K562 (cell line): ENCODE measurements at regions not wholly inside any gene's neighbourhood (a gene's known extent, or its start where the extent isn't known, plus 50 kb on each side); places are given as distances from the start of the nearest gene placed in this dataset.

ENCODE experiments used
- ATAC-seq: fragments of 200-7000 bp; cut with Tn5 transposase; 3 replicates; pipeline ENCODE4 v1.9.1; 2020; ENCODE audit warnings: moderate library complexity
- BruUV-seq: library from RNA; stranded (reverse); fragments of 400-500 nt; replicated peaks from 2 replicates; lab custom pipeline; 2021; lab: Mats Ljungman, UMichigan
- CTCF ChIA-PET: fragments of 300-600 bp; formaldehyde crosslinking; extraction: SDS; loops from one replicate; lab custom pipeline; 2021; ENCODE audit warnings: low intra/inter-chr PET ratio; lab: Yijun Ruan, JAX
- POLR2A ChIA-PET: fragments of 300-600, 350-650 bp; sonication (Branson Sonifier 250); formaldehyde crosslinking; extraction: SDS; loops from one replicate; lab custom pipeline; 2021; ENCODE audit warnings: antibody characterized with exemption, inconsistent platforms; lab: Yijun Ruan, JAX
- DNase-seq, 4 experiments: peaks; one replicate each; pipeline versions ENCODE4 v3.0.0 to v3.0.0-alpha.2; 2011 to 2018; ENCODE audit warnings: low spot score in 3 of 4, mixed read lengths in 3 of 4; ENCODE audit errors: extremely low read depth in 1 of 4
- FAIRE-seq: peaks from 2 replicates; lab custom pipeline; 2011; peaks lifted over from hg19 to GRCh38; lab: Jason Lieb, UNC
- H2AFZ ChIP-seq: 2 replicates; pipeline ENCODE4 v1.6.0; 2011; ENCODE audit warnings: low read depth, low read length, control low read depth, inconsistent platforms
- H3K27ac ChIP-seq: fragments of 200-600 bp; 3 replicates; pipeline ENCODE4 v1.8.0; 2011; ENCODE audit warnings: low read depth, mild to moderate bottlenecking, control low read depth, inconsistent platforms, low read length, moderate library complexity, mixed read lengths; ENCODE audit errors: extremely low read depth
- H3K27me3 ChIP-seq, 2 experiments: fragments of 300-600 bp in 1 of 2; 2 replicates in 1 of 2; 3 replicates in 1 of 2; pipeline versions ENCODE4 v1.6.0 to v1.8.0; 2011; ENCODE audit warnings: inconsistent platforms in 2 of 2, low read length in 2 of 2, mild to moderate bottlenecking in 1 of 2, mixed read lengths in 1 of 2, moderate library complexity in 1 of 2; ENCODE audit not compliant: control insufficient read depth in 2 of 2, insufficient read depth in 2 of 2
- H3K36me3 ChIP-seq: fragments of 300-600 bp; 3 replicates; pipeline ENCODE4 v1.8.0; 2011; ENCODE audit warnings: mild to moderate bottlenecking, low read length, inconsistent platforms; ENCODE audit not compliant: control insufficient read depth, insufficient read depth
- H3K4me1 ChIP-seq, 2 experiments: fragments of 200-600 bp in 1 of 2; replicated peaks in 1 of 2; 2 replicates in 1 of 2; 3 replicates in 1 of 2; pipeline versions ENCODE4 v1.5.1 to v1.8.0; 2011; ENCODE audit warnings: inconsistent platforms in 2 of 2, low read length in 2 of 2, mild to moderate bottlenecking in 1 of 2, mixed read lengths in 1 of 2, moderate library complexity in 1 of 2; ENCODE audit not compliant: control insufficient read depth in 2 of 2, insufficient read depth in 2 of 2
- H3K4me2 ChIP-seq: 2 replicates; pipeline ENCODE4 v1.6.1; 2011; ENCODE audit warnings: low read length, control low read depth, inconsistent platforms, mixed read lengths; ENCODE audit not compliant: insufficient read depth
- H3K4me3 ChIP-seq: fragments of 200-600 bp; sonication (generic), shearing (Covaris generic); 2 replicates; pipeline ENCODE4 v1.5.1; 2016; ENCODE audit warnings: control low read depth, inconsistent platforms
- H3K79me2 ChIP-seq: fragments of 200-600 bp; 3 replicates; pipeline ENCODE4 v1.8.0; 2011; ENCODE audit warnings: low read length, inconsistent platforms; ENCODE audit not compliant: control insufficient read depth, insufficient read depth
- H3K9ac ChIP-seq, 2 experiments: 2 replicates each; pipeline versions ENCODE4 v1.6.0 to v1.6.1; 2011; ENCODE audit warnings: low read depth in 2 of 2, low read length in 2 of 2, control low read depth in 1 of 2, inconsistent platforms in 1 of 2, mild to moderate bottlenecking in 1 of 2, mixed read lengths in 1 of 2; ENCODE audit not compliant: insufficient read depth in 1 of 2
- H3K9me1 ChIP-seq: one replicate; pipeline ENCODE4 v1.6.0; 2011; ENCODE audit warnings: inconsistent platforms, mild to moderate bottlenecking, low read length, moderate library complexity; ENCODE audit not compliant: control insufficient read depth, insufficient read depth
- H3K9me3 ChIP-seq: replicated peaks from 2 replicates; pipeline ENCODE4 v1.5.1; 2011; ENCODE audit warnings: low read depth, low read length, inconsistent platforms; ENCODE audit not compliant: control insufficient read depth, insufficient read depth
- H4K20me1 ChIP-seq: replicated peaks from 2 replicates; pipeline ENCODE4 v1.6.1; 2011; ENCODE audit warnings: low read length, inconsistent platforms, mixed read lengths; ENCODE audit not compliant: control insufficient read depth, insufficient read depth
- BMI1 ChIP-seq: fragments of 150-350 bp; IDR thresholded peaks from 2 replicates; pipeline ENCODE4 v1.6.1; 2014; ENCODE audit warnings: low read length
- CBFA2T2 ChIP-seq: fragments of 450-650 bp; conservative IDR thresholded peaks from 2 replicates; pipeline ENCODE4 v1.6.1; 2017; ENCODE audit warnings: mild to moderate bottlenecking
- FOXK2 ChIP-seq, 2 experiments: fragments of 450-650 bp; IDR thresholded peaks in 1 of 2; conservative IDR thresholded peaks in 1 of 2; 2 replicates each; pipeline ENCODE4 v1.6.1; 2016; ENCODE audit warnings: low read depth in 2 of 2, mild to moderate bottlenecking in 1 of 2
- HDAC1 ChIP-seq, 2 experiments: fragments of 450-650 bp; IDR thresholded peaks; 2 replicates each; pipeline ENCODE4 v1.6.1; 2016 to 2017; ENCODE audit warnings: inconsistent platforms in 1 of 2, mild to moderate bottlenecking in 1 of 2, moderate library complexity in 1 of 2
- MCM7 ChIP-seq, 2 experiments: fragments of 450-650 bp; IDR thresholded peaks; 2 replicates each; pipeline ENCODE4 v1.6.1; 2016 to 2018
- MECOM ChIP-seq: fragments of 250-450 bp; sonication (Bioruptor Pico); IDR thresholded peaks from 2 replicates; pipeline ENCODE4 v1.8.0; 2022; ENCODE audit warnings: inconsistent platforms
- MEF2A ChIP-seq: IDR thresholded peaks from 2 replicates; pipeline ENCODE4 v1.6.1; 2011; ENCODE audit warnings: low read depth, mild to moderate bottlenecking, low read length, moderate library complexity; ENCODE audit not compliant: control insufficient read depth
- NBN ChIP-seq: fragments of 450-650 bp; IDR thresholded peaks from 2 replicates; pipeline ENCODE4 v1.6.1; 2016; ENCODE audit warnings: low read depth, mild to moderate bottlenecking
- POLR2AphosphoS2 ChIP-seq: IDR thresholded peaks from 2 replicates; pipeline ENCODE4 v1.6.1; 2012; ENCODE audit warnings: low read length, improper control_type of control experiment
- PTBP1 ChIP-seq: fragments of 200-400 bp; formaldehyde crosslinking; IDR thresholded peaks from 2 replicates; pipeline ENCODE4 v1.6.1; 2017; ENCODE audit warnings: low read depth, low read length
- SMAD4 ChIP-seq: fragments of 250-450 bp; sonication (Bioruptor Pico); conservative IDR thresholded peaks from 2 replicates; pipeline ENCODE4 v1.8.0; 2021; ENCODE audit warnings: inconsistent platforms, mild to moderate bottlenecking, moderate library complexity
- SP2 ChIP-seq: IDR thresholded peaks from 2 replicates; pipeline ENCODE4 v1.6.1; 2011; ENCODE audit warnings: mild to moderate bottlenecking, low read depth, low read length, moderate library complexity; ENCODE audit not compliant: poor library complexity, severe bottlenecking; ENCODE audit errors: extremely low read depth
- SRSF1 ChIP-seq: fragments of 200-400 bp; formaldehyde crosslinking; IDR thresholded peaks from 2 replicates; pipeline ENCODE4 v1.6.1; 2017; ENCODE audit warnings: mild to moderate bottlenecking, low read depth, low read length, moderate library complexity
- STAT5A ChIP-seq: IDR thresholded peaks from 2 replicates; pipeline ENCODE4 v1.6.1; 2012; ENCODE audit warnings: low read length, inconsistent platforms, borderline replicate concordance
- whole genome bisulfite sequencing: fragments of 100-300 bp; shearing (Covaris generic); methylation state at CpG from one replicate; pipeline ENCODE4 v1.1.6; 2016; ENCODE audit warnings: low coverage, mixed read lengths; ENCODE audit not compliant: insufficient coverage; ENCODE audit errors: missing lambda C conversion rate; 5-methylcytosine and 5-hydroxymethylcytosine counted together
- in situ Hi-C: fragments of 300-500 bp; cut with MboI; formaldehyde crosslinking; loops from 4 replicates; pipeline ENCODE4 v1.15.0; 2018; ENCODE audit warnings: inconsistent platforms, mixed read lengths
- intact Hi-C: fragments of 100-400 bp; cut with micrococcal nuclease; formaldehyde crosslinking; loops from 2 replicates; pipeline ENCODE4 v1.14.2; 2022
- TF ChIP-seq, protein P1 (sequence below): fragments of 200-400 bp; formaldehyde crosslinking; IDR thresholded peaks from 2 replicates; pipeline ENCODE4 v1.6.1; 2017; ENCODE audit warnings: mild to moderate bottlenecking, low read depth, low read length, moderate library complexity
- TF ChIP-seq, protein P2 (sequence below): fragments of 250-450 bp; sonication (Bioruptor Pico); IDR thresholded peaks from 2 replicates; pipeline ENCODE4 v1.8.0; 2022; ENCODE audit warnings: moderate library complexity, mild to moderate bottlenecking, inconsistent platforms

GRCh38 chr5:167557359-167557758 is 734.1 kb upstream of the WWC1 start:
- Histone ChIP-seq H3K9me1 (no peaks in the 10 kb centered on the region), H4K20me1 (no peaks in the 10 kb centered on the region)
- no peak for FAIRE-seq

DNA sequence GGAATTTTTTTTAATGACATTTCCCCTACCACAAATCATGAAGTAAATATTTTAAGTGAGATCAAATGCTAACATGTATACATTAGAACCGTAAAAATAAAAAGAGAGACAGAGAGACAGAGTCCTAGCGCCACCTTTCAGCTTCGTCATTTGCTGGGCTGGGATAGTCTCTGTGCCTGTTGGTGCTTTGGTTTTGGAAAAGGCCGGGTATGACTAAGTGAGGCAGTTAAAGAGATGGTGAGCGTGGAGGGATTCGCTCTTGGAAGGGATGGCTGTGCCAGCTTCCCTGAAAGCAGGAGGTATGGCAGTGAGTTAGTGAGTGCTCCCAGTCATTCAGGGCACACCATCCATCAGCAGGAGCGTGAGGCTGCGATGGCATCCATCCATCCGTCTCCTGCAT is 729.6 kb upstream of the WWC1 start:
- no peak overlapping the region for H3K27ac ChIP-seq
- no peak for DNase-seq
- POLR2A ChIA-PET = no interaction called here
- TF ChIP-seq SP2 (no peak), CBFA2T2 (no peak), HDAC1 (IDR thresholded peaks at IDR 0.05) (no peak), SMAD4 (CRISPR knock-in tag) (no peak), FOXK2 (conservative IDR thresholded peaks at IDR 0.05 in 1 of 2, IDR thresholded peaks at IDR 0.05 in 1 of 2; ENCODE audit: low read depth in 2 of 2) (no peak), BMI1 (no peak), MEF2A (no peak), SRSF1 (no peak), POLR2AphosphoS2 (no peak), MECOM (CRISPR knock-in tag) (no peak)
- TF ChIP-seq, protein P1, sequence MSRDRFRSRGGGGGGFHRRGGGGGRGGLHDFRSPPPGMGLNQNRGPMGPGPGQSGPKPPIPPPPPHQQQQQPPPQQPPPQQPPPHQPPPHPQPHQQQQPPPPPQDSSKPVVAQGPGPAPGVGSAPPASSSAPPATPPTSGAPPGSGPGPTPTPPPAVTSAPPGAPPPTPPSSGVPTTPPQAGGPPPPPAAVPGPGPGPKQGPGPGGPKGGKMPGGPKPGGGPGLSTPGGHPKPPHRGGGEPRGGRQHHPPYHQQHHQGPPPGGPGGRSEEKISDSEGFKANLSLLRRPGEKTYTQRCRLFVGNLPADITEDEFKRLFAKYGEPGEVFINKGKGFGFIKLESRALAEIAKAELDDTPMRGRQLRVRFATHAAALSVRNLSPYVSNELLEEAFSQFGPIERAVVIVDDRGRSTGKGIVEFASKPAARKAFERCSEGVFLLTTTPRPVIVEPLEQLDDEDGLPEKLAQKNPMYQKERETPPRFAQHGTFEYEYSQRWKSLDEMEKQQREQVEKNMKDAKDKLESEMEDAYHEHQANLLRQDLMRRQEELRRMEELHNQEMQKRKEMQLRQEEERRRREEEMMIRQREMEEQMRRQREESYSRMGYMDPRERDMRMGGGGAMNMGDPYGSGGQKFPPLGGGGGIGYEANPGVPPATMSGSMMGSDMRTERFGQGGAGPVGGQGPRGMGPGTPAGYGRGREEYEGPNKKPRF = no peak
- TF ChIP-seq, protein P2, sequence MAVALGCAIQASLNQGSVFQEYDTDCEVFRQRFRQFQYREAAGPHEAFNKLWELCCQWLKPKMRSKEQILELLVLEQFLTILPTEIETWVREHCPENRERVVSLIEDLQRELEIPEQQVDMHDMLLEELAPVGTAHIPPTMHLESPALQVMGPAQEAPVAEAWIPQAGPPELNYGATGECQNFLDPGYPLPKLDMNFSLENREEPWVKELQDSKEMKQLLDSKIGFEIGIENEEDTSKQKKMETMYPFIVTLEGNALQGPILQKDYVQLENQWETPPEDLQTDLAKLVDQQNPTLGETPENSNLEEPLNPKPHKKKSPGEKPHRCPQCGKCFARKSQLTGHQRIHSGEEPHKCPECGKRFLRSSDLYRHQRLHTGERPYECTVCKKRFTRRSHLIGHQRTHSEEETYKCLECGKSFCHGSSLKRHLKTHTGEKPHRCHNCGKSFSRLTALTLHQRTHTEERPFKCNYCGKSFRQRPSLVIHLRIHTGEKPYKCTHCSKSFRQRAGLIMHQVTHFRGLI (CRISPR knock-in tag) = no peak
- TF ChIP-seq, all 486 proteins: peak for 0
- H3K9ac ChIP-seq = no peak overlapping the region
- no peak overlapping the region for H3K4me3 ChIP-seq
- 1% methylated on average over 9 of the region's 9 CpGs for WGBS
- H3K9me3 ChIP-seq = no peaks in the 10 kb centered on the region; the same call in 1 of the 2 replicates
- no peak overlapping the region for H3K4me2 ChIP-seq
- no peak overlapping the region for H2AFZ ChIP-seq
- H3K79me2 ChIP-seq = no peaks in the 10 kb centered on the region
- in situ Hi-C loops = no loop called here
- no peaks in the 10 kb centered on the region for H3K36me3 ChIP-seq
- FAIRE-seq (no peak), ATAC-seq (no peak)
- no TSS peak for BruUV-seq
- no peaks in the 10 kb centered on the region for H3K4me1 ChIP-seq
- no peaks in the 10 kb centered on the region for H3K27me3 ChIP-seq
- H3K9me1 ChIP-seq = no peaks in the 10 kb centered on the region
- CTCF ChIA-PET = no interaction called here
- intact Hi-C loops = no loop called here
- H4K20me1 ChIP-seq = no peaks in the 10 kb centered on the region

More at GRCh38 chr5:167557359-167557758, 734.1 kb upstream of the WWC1 start:
- no peaks in the 10 kb centered on the region for H3K27me3 ChIP-seq
- H3K9me3 ChIP-seq = no peaks in the 10 kb centered on the region; the same call in none of the 2 replicates
- POLR2A ChIA-PET = no interaction called here
- 0% methylated on average over 2 of the region's 2 CpGs for WGBS
- in situ Hi-C loops (no loop called here), intact Hi-C loops (no loop called here)
- no peaks in the 10 kb centered on the region for H3K79me2 ChIP-seq
- BruUV-seq = no TSS peak
- no peak overlapping the region for H3K9ac ChIP-seq
- no peak overlapping the region for H3K4me2 ChIP-seq
- H3K4me3 ChIP-seq = no peak overlapping the region
- H3K27ac ChIP-seq = no peak overlapping the region
- TF ChIP-seq MCM7 (IDR thresholded peaks at IDR 0.05) = no peak
- no peak for TF ChIP-seq NBN
- TF ChIP-seq STAT5A = no peak
- TF ChIP-seq PTBP1 = no peak
- DNase-seq (no peak), ATAC-seq (no peak)
- H3K4me1 ChIP-seq = no peaks in the 10 kb centered on the region
- H2AFZ ChIP-seq = no peak overlapping the region
- H3K36me3 ChIP-seq = no peaks in the 10 kb centered on the region
- CTCF ChIA-PET = no interaction called here
